ENCODE measurements at regions not wholly inside any gene's neighbourhood (a gene's known extent, or its start where the extent isn't known, plus 50 kb on each side); places are given as distances from the start of the nearest gene placed in this dataset. TPM values are rescaled to one million over a fixed set of nuclear protein-coding genes. Genes with fewer than 3 reads are reported as not detected.

DNA sequence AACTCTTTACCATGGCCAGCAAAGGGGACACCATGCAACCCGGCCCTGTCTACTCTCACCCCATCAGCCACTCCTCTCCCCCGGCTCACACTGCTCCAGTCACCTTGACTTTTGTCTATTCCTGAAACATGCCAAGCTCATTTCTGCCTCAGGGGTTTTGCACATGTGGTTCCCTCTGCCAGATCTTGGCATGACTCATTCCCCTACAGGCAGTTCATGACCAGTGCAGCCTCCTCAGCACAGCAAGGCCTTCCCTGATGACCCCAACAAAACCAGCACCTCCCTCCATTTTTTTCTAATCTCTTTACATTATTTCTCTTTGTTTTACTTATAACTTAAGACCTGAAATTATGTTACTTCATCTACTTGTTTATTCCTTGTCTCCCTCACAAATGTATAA is 58.6 kb upstream of the GJB5 start:
- Mint-ChIP-seq H3K36me3 (ENCODE audit: low read depth) (no peaks in the 10 kb centered on the region), H3K27me3 (ENCODE audit: low read depth) (peaks cover 6% of the 10 kb centered on the region), H3K4me3 (ENCODE audit: unreplicated experiment) (no peak overlapping the region), H3K9me3 (ENCODE audit: low read depth) (peaks cover 8% of the 10 kb centered on the region), H3K27ac (ENCODE audit: unreplicated experiment) (no peak overlapping the region), H3K4me1 (ENCODE audit: low read depth) (no peaks in the 10 kb centered on the region)
- no peak for DNase-seq (ENCODE audit: low spot score)
- TF ChIP-seq CTCF (IDR thresholded peaks at IDR 0.05), result no peak

DNA sequence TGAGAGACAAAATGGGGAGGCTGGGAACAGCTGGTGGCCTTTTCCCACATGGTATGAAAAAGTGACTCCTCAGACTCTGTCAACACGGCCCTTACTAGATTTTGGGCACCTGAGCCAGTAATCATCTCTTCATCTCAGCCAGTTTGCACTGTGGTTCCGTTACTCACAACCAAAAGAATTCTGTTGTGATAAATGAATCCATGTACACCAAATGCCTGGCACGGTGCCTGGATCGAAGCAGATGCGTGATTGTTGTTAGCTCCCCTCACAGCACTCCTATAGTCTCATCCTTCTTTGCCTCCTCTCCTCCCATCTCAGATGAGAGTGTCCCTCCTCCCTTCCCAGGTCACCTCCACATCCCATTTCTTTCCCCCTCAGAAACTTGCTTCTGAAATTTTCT is 57.9 kb upstream of the GJB5 start:
- no peak overlapping the region for H3K27ac Mint-ChIP-seq (ENCODE audit: unreplicated experiment)
- H3K27me3 Mint-ChIP-seq (ENCODE audit: low read depth), result peaks cover 8% of the 10 kb centered on the region
- H3K36me3 Mint-ChIP-seq (ENCODE audit: low read depth), result no peaks in the 10 kb centered on the region
- H3K4me3 Mint-ChIP-seq (ENCODE audit: unreplicated experiment), result no peak overlapping the region
- no peak for DNase-seq (ENCODE audit: low spot score)
- H3K4me1 Mint-ChIP-seq (ENCODE audit: low read depth), result no peaks in the 10 kb centered on the region
- TF ChIP-seq CTCF (IDR thresholded peaks at IDR 0.05), result no peak
- H3K9me3 Mint-ChIP-seq (ENCODE audit: low read depth), result peaks cover 8% of the 10 kb centered on the region

- no peak for TF ChIP-seq CTCF (IDR thresholded peaks at IDR 0.05)
- H3K4me1 Mint-ChIP-seq (ENCODE audit: low read depth), result no peaks in the 10 kb centered on the region
- no peak for DNase-seq (ENCODE audit: low spot score)
- H3K27me3 Mint-ChIP-seq (ENCODE audit: low read depth), result peaks cover 8% of the 10 kb centered on the region
- H3K4me3 Mint-ChIP-seq (ENCODE audit: unreplicated experiment), result no peak overlapping the region
- H3K36me3 Mint-ChIP-seq (ENCODE audit: low read depth), result no peaks in the 10 kb centered on the region
- H3K9me3 Mint-ChIP-seq (ENCODE audit: low read depth), result peaks cover 8% of the 10 kb centered on the region
- H3K27ac Mint-ChIP-seq (ENCODE audit: unreplicated experiment), result no peak overlapping the region
These were observed 57.0 kb upstream of the GJB5 start for GRCh38 chr1:34697818-34698217.

GRCh38 chr1:34701326-34702060 is 53.4 kb upstream of the GJB5 start:
- no peak overlapping the region for H3K27ac Mint-ChIP-seq (ENCODE audit: unreplicated experiment)
- H3K9me3 Mint-ChIP-seq (ENCODE audit: low read depth), result no peaks in the 10 kb centered on the region
- no peak for DNase-seq (ENCODE audit: low spot score)
- no peak for TF ChIP-seq CTCF (IDR thresholded peaks at IDR 0.05)
- H3K36me3 Mint-ChIP-seq (ENCODE audit: low read depth), result no peaks in the 10 kb centered on the region
- H3K4me1 Mint-ChIP-seq (ENCODE audit: low read depth), result no peaks in the 10 kb centered on the region
- H3K4me3 Mint-ChIP-seq (ENCODE audit: unreplicated experiment), result no peak overlapping the region
- H3K27me3 Mint-ChIP-seq (ENCODE audit: low read depth), result peaks cover 5% of the 10 kb centered on the region

Small RNA genes in the stretch of these regions (microRNA-seq; reads per million reads assigned to microRNA genes)
- gene MIR552 (ENCODE audit: borderline number of aligned reads), result not detected
